ENCODE measurements at regions not wholly inside any gene's neighbourhood (a gene's known extent, or its start where the extent isn't known, plus 50 kb on each side); places are given as distances from the start of the nearest gene placed in this dataset.

- TF ChIP-seq PHF8 (conservative IDR thresholded peaks at IDR 0.05; ENCODE audit: low read depth, low read length) = no peak
- no peak for TF ChIP-seq RAD21 (IDR thresholded peaks at IDR 0.05 in 1 of 2, conservative IDR thresholded peaks at IDR 0.05 in 1 of 2; ENCODE audit: low read depth in 2 of 2, low read length in 2 of 2)
- TF ChIP-seq E2F6 (IDR thresholded peaks at IDR 0.05) = no peak
- TF ChIP-seq RXRA (IDR thresholded peaks at IDR 0.05; ENCODE audit: insufficient read depth, low read depth, low read length) = no peak
Observed at GRCh38 chr12:67853204-67853603, 136.0 kb upstream of the IFNG-AS1 start (continued).

Measured in H1 (cell line).